Lung (tissue), 11 donors: ENCODE measurements at regions not wholly inside any gene's neighbourhood (a gene's known extent, or its start where the extent isn't known, plus 50 kb on each side); places are given as distances from the start of the nearest gene placed in this dataset.
A peak's percentile ranks its signal among the peaks of the same experiment; 100 is the strongest.

Experiments
- ATAC-seq: fragments of 200-7000 bp; cut with Tn5 transposase; one replicate; pipeline ENCODE4 v1.9.1; 2020; ENCODE audit warnings: moderate number of reproducible peaks; ENCODE audit not compliant: insufficient read depth, low FRiP score
- DNase-seq, 3 donors: peaks; one replicate each; pipeline ENCODE4 v3.0.0-alpha.2; 2013 to 2017
- H3K27ac ChIP-seq, 2 donors: one replicate each; pipeline ENCODE4 v1.5.1; 2013; ENCODE audit warnings: mild to moderate bottlenecking in 2 of 2, moderate library complexity in 2 of 2, control low read depth in 1 of 2, inconsistent platforms in 1 of 2, low read depth in 1 of 2, low read length in 1 of 2
- H3K27me3 ChIP-seq, 3 donors: one replicate each; pipeline ENCODE4 v1.5.1; 2013; ENCODE audit warnings: low read length in 2 of 3; ENCODE audit not compliant: control insufficient read depth in 3 of 3, insufficient read depth in 3 of 3
- H3K36me3 ChIP-seq, 4 donors: one replicate each; pipeline ENCODE4 v1.5.1; 2013; ENCODE audit warnings: low read length in 4 of 4, mild to moderate bottlenecking in 1 of 4, moderate library complexity in 1 of 4; ENCODE audit not compliant: control insufficient read depth in 4 of 4, insufficient read depth in 4 of 4
- H3K4me1 ChIP-seq, 5 donors: one replicate each; pipeline ENCODE4 v1.5.1; 2013; ENCODE audit warnings: low read length in 5 of 5, mild to moderate bottlenecking in 2 of 5, moderate library complexity in 1 of 5; ENCODE audit not compliant: control insufficient read depth in 5 of 5, insufficient read depth in 5 of 5
- H3K4me3 ChIP-seq: one replicate; pipeline ENCODE4 v1.5.1; 2013; ENCODE audit warnings: mild to moderate bottlenecking, control low read depth, moderate library complexity
- H3K9ac ChIP-seq, 2 donors: one replicate each; pipeline ENCODE4 v1.5.1; 2013; ENCODE audit warnings: low read length in 2 of 2, control low read depth in 1 of 2; ENCODE audit not compliant: insufficient read depth in 1 of 2
- H3K9me3 ChIP-seq, 4 donors: one replicate each; pipeline ENCODE4 v1.5.1; 2013; ENCODE audit warnings: low read length in 3 of 4, mild to moderate bottlenecking in 1 of 4, moderate library complexity in 1 of 4; ENCODE audit not compliant: control insufficient read depth in 4 of 4, insufficient read depth in 3 of 4
- WGBS, 2 donors: extraction: QIAGEN DNeasy Blood & Tissue Kit; methylation state at CpG; one replicate each; pipeline ENCODE4 v1.1.7; 2013; 5-methylcytosine and 5-hydroxymethylcytosine counted together
- TF ChIP-seq, protein P1 (sequence below): IDR thresholded peaks from 2 replicates; pipeline ENCODE4 v1.5.1; 2012; ENCODE audit warnings: mild to moderate bottlenecking; ENCODE audit errors: control extremely low read depth, extremely low read depth
- donor health status: control.
- donor health status: control.
- donor health status: Bipolar disorder and iron deficiency.
- donor health status: healthy.
- donor health status: DM: yes; HTN: yes; CAD: no.

DNA sequence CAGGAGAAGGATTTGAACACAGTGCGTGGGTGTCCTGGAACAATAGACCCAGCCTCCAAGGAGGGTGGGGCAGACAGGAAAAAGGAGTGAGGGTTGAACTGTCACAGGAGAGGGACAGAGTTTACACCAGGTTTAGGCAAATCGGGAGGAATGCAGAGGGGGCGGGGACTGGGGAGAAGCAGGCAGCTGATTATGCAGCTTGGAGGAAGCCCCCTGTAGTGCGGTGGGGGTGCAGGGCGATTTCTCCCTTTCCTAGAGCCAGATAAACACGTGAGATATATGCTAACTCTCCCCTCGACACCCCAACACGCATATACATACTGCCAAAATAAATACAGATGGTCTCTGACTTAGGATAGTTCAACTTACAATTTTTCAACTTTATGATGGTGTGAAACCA lies 108.6 kb upstream of the PRR20G start:
- Histone ChIP-seq H3K36me3 (no peaks in the 10 kb centered on the region), H3K9me3 (peaks cover 0 to 2% (median 0%) of the 10 kb centered on the region in 4 donors), H3K4me3 (no peak overlapping the region), H3K9ac (no peak overlapping the region), H3K4me1 (no peaks in the 10 kb centered on the region), H3K27ac (peak overlapping the region in 1 of 2 donors; percentile 35), H3K27me3 (peaks cover 0 to 6% (median 3%) of the 10 kb centered on the region in 3 donors)
- ATAC-seq (no peak), DNase-seq (no peak)
- TF ChIP-seq, protein P1, sequence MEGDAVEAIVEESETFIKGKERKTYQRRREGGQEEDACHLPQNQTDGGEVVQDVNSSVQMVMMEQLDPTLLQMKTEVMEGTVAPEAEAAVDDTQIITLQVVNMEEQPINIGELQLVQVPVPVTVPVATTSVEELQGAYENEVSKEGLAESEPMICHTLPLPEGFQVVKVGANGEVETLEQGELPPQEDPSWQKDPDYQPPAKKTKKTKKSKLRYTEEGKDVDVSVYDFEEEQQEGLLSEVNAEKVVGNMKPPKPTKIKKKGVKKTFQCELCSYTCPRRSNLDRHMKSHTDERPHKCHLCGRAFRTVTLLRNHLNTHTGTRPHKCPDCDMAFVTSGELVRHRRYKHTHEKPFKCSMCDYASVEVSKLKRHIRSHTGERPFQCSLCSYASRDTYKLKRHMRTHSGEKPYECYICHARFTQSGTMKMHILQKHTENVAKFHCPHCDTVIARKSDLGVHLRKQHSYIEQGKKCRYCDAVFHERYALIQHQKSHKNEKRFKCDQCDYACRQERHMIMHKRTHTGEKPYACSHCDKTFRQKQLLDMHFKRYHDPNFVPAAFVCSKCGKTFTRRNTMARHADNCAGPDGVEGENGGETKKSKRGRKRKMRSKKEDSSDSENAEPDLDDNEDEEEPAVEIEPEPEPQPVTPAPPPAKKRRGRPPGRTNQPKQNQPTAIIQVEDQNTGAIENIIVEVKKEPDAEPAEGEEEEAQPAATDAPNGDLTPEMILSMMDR = no peak
- WGBS, 2 donors = 14 to 32% methylated on average over 8 of the region's 8 CpGs

DNA sequence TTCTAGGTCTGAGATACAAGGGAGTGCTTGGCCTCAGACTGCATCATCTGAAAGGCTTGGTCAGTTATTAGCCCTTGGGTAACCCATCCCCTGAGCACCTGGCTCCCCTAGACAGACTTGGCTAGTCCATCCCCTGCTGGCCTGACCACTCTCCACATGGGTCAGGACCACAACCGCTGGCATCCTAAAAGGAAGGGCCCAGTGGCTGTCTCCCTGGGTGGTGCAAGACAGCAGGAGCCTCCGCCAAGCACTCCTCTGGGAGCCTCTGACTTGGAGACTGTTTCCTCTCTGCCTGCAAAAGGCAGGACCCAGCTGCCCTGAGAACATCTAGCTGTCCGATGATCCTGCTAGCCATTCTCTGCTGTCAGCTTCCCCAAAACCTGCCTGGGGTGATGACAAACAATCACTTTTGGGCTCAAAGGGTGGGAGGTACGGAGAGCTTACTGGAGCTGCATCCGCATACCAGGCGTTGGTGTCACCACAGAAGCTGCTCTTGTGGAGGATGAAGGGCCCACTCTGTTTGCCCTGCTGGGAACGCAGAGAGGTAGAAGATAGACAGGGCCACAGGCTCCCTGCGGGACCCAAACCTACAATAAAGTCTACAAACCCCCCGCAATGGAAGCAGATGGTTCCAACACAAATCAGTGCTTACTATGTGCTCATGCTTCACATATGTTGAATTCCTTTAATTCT lies 108.0 kb upstream of the PRR20G start:
- no peak for DNase-seq
- H3K9me3 ChIP-seq = peaks cover 0 to 2% (median 0%) of the 10 kb centered on the region in 4 donors
- TF ChIP-seq, protein P1 = no peak
- no peak overlapping the region for H3K4me3 ChIP-seq
- H3K9ac ChIP-seq = no peak overlapping the region
- no peaks in the 10 kb centered on the region for H3K4me1 ChIP-seq
- no peak for ATAC-seq
- H3K27me3 ChIP-seq = peaks cover 0 to 6% (median 3%) of the 10 kb centered on the region in 3 donors
- H3K27ac ChIP-seq = peak overlapping the region in 1 of 2 donors; percentile 35
- H3K36me3 ChIP-seq = no peaks in the 10 kb centered on the region
- WGBS, 2 donors = 71 to 72% methylated on average over 9 of the region's 9 CpGs

DNA sequence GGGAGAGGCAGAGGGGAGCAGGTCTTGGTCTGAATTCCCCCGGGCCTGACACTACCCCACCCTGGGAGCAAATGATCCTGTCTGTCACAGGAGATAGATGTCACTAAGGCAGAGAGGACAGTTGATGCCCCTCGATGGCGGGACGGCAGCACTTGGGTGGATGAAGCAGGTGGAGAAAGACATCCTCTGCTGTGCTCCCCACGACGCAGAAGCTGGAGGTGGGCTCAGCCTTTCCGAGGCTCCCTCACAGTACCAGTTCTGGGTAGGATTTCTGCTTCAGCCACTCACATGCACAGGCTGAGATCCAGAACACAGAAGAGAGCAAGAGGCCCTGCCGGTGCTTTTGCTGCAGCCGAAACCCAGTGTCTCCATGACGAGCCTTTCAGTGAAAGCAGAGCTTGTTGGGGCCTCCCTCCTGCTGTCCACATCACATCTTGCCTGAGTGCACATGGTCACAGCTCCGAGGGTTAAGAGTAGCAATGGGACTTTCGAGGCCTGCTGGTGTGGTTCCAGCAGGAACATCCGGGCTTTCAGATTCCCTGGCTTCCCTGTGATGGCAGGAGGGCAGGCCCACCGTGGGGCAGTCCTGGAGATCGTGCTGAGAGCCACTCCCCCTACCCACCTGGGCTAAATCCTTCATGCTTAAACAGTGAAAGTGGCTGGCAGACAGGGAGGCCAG lies 107.3 kb upstream of the PRR20G start:
- TF ChIP-seq, protein P1 = no peak
- no peak overlapping the region for H3K27ac ChIP-seq
- DNase-seq (no peak), ATAC-seq (no peak)
- 72% methylated on average over 15 of the region's 15 CpGs for WGBS, 2 donors
- no peak overlapping the region for H3K4me3 ChIP-seq
- peaks cover 0 to 2% (median 0%) of the 10 kb centered on the region in 4 donors for H3K9me3 ChIP-seq
- H3K27me3 ChIP-seq = peaks cover 0 to 6% (median 3%) of the 10 kb centered on the region in 3 donors
- no peak overlapping the region for H3K9ac ChIP-seq
- no peaks in the 10 kb centered on the region for H3K4me1 ChIP-seq
- no peaks in the 10 kb centered on the region for H3K36me3 ChIP-seq
